HG03196 (cell line): ENCODE measurements at regions not wholly inside any gene's neighbourhood (a gene's known extent, or its start where the extent isn't known, plus 50 kb on each side); places are given as distances from the start of the nearest gene placed in this dataset.

Source experiments
- ATAC-seq: cut with Tn5 transposase; IDR thresholded peaks from one replicate; pipeline ENCODE4 v1.9.1; 2021; ENCODE audit not compliant: unreplicated experiment

DNA sequence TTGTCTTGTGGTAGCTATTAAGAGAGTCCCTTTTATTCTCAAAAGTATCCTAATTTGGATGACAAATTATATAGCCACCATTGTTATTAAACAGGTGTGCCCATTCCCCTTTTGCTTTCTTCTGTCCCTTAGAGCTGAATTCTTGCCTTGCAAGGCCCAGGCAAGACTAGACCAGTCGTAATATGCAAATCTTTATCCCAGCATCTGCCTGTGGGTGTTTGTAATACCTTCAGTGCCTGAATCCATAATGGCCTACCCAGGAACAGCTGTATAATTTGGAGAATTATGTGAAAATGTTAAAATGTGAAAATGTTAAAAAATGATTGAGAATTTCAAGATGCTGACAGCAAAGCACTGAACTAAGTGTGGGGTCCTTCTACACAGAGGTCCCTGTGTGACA is 403.0 kb upstream of the RBMS3 start:
- no peak for ATAC-seq

DNA sequence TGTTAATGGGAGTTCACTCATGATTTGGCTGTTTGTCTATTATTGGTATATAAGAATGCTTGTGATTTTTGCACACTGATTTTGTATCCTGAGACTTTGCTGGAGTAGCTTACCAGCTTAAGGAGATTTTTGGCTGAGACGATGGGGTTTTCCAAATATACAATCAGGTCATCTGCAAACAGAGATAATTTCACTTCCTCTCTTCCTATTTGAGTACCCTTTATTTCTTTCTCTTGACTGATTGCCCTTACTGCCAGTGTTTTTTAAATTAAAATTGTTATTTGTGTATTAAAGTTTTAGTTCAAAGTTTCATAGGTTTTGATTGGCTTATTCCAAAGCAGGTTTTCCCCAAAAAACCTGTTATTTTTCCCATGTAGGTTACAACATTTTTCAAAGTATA is 390.5 kb upstream of the RBMS3 start:
- no peak for ATAC-seq

DNA sequence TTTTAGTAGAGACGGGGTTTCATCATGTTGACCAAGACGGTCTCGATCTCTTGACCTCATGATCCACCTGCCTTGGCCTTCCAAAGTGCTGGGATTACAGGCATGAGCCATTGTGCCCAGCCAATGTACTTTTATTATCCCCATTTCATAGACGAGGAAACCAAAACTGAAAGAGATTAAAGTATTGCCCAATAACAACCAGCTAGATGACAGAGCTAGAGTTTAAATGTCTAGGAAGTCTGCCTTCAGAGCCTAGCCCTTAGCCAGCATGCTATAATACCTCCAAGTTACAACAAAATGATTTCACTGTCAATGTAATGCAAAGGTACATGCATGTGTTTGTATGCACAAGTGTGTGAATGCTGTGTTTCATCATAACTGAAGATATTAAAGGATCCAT is 389.4 kb upstream of the RBMS3 start:
- no peak for ATAC-seq

DNA sequence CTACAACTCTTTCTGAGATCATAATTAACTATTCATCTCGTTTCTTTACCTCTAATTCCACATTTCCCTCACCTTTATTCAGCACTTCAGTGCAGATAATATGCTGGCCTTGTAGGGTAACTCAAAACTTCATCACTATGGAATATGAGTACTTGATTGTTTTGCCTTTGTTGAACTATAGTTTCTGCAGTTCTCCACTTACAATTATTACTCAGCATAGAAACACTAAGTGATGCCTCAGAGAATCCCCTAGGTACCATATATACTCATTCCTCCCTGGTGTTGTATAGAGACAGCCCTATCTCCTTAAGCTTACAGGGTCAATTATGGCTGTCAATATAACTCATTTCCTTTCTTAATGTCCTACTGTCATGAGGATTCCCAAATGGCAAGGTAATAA is 380.6 kb upstream of the RBMS3 start:
- no peak for ATAC-seq

DNA sequence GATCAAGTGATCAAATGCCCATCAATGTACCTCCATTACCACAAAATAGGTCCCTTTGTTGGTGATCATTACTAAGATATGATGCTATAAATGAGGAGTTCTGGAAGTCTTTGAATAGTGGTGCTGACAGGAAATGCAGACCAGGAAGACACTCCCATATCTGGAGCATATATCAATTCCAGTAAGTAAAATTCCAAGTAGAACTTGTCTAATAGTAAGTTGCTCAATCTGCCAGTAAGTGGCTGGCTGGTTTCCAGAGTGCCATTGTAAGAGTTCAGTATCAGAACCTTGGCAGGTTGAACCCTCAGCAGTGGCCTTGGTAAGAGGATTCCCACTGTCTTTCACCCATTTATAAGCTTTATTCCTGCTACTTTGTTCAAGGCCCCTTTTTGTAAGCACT is 379.9 kb upstream of the RBMS3 start:
- no peak for ATAC-seq

DNA sequence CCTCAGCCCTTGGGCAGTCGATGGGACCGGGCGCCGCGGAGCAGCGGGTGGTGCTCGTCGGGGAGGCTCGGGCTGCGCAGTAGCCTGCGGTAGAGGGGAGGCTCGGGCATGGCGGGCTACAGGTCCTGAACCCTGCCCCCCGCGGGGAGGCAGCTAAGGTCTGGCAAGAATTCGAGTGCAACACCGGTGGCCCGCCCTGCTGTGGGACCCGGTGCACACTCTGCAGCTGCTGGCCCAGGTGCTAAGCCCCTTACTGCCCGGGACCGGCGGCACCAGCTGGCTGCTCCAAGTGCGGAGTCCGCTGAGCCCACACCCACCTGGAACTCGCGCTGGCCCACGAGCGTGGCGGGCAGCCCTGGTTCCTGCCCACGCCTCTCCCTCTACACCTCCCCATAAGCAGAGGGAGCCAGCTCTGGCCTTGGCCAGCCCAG is 377.7 kb upstream of the RBMS3 start:
- ATAC-seq, result no peak

DNA sequence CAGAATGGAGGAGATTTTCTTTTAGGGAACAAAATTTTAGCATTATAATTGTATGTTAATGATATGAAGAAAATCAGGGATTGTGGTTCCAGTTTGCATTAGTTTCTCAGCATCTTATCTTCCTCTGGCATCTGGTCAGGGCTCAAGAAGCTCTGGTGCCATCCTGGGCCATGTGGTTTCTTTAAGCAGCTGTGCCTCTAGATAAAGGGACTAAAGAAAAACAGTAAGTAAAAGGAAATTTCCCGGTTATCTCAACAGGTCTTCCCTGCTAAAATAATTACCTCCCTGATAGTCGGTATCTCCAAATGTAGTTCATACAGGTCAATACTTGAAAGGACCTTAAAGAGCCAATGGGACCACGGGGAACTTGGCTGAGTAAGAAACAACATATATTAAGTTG is 375.1 kb upstream of the RBMS3 start:
- ATAC-seq, result no peak

DNA sequence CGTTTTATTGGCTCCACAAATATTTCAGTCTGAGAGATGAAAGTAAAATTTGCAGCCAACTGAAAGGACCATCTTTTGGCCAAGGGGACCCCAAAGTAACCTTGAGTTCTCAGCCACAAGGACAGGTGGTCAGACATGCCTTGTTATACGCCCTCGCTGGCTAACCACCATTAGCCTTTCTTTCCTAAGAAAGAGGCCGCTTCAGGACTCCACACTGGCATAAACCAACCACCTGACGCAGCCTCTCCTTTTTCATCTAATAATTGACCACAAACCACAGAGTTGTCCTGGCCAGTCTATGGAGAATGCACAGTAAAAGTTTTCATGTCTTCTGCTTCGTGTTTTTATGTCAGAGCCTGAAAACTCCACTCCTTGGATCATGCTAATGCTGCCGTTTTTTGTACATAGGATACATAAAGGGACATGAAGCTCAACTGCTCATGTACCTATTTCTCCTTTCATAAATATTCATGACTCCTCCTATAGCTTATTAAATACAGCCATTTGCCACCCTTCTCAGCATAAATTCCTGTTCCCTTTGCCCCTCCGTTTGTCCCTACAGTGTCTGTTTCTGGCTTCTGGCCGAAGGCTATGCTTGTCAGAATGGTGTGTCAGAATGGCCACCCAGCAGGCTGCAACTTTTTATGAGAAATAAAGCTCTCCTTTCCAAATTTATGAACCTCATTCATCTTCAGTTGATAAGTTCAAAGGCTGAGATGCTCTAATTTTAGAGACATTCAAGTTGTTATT is 374.1 kb upstream of the RBMS3 start:
- ATAC-seq, result no peak

DNA sequence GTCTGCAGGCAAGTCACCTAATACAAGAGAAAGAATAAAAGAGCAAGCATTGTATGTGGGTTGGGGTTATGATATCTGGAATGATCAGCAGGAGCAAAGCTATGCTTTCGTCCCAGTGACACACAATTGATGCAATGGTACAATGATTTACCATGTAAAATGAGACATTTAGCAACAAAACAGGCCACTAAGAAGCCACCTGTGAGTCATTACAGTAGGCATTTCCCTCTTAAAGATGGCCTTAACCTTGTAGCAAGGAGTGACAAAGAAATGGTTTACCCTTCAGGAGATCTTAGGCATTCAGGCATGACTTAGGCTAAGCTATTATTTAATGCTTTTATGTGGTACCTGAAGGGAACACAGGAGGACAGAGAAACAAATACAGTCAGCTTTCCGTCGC is 373.3 kb upstream of the RBMS3 start:
- ATAC-seq, result no peak

DNA sequence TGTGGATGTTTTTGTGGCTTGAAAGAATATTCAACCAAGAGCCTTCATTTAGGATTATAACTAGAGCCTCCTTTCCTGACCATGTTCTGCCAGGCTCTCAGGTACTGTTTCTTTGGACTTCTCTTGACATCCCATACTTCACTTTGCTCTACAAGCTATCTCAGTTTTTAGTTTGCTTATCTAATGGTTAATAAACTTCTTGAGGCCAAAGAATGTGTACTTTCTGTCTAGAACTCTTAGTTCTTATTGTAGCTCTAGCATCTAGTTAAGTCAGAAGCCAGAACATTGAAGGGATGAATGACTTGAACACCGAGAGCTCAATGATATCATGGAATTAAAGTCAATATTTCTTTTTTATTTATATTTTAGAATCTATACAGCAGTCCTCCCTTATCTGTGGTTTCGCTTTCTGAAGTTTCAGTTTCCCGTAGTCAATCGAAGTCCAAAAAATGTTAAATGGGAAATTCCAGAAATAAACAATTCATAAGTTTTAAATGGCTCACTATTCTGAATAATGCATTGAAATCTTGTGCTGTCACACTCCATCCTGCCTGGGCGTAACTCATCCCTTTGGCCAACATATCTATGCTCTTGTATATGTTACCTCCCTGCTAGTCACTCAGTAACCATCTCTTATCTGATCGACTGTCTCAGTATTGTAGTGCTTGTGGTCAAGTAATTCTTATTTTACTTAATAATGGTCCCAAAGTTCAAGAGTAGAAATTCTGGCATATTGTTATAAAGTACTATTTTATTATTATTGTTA is 368.6 kb upstream of the RBMS3 start:
- ATAC-seq, result no peak

DNA sequence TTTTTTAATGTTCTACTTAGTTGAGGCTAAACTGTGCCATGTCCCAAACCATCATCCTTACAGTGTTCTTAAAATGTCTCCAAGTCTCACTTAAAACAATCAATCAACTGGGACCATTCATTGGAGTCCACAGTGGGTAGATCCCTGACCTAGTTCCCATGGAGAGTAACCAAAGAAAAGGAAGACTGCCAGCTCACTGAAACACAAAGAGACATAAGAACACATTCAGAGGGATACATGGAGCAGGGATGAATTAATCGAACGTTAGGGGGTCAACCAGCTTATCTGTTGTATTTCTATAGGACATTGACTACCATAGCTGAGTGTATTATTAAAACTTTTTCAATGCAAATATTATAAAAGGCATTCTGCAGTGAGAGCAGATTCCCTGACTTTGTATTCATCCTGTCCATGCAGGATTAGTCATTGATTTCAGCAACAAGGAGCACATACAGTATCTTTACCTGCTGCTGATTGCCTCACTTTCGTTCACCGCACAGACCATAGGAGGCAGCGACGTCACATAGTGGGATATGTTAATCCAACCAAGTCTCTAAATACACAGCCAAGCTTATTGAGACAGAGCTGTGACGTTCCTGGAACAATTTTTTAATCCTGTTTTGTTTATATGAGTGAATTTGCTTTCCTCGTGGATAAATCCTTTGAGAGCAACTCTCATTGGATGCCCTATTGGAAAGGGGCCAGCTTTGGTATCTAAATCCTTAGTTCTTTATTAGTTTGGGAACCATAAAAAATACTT is 364.9 kb upstream of the RBMS3 start:
- ATAC-seq, result no peak

DNA sequence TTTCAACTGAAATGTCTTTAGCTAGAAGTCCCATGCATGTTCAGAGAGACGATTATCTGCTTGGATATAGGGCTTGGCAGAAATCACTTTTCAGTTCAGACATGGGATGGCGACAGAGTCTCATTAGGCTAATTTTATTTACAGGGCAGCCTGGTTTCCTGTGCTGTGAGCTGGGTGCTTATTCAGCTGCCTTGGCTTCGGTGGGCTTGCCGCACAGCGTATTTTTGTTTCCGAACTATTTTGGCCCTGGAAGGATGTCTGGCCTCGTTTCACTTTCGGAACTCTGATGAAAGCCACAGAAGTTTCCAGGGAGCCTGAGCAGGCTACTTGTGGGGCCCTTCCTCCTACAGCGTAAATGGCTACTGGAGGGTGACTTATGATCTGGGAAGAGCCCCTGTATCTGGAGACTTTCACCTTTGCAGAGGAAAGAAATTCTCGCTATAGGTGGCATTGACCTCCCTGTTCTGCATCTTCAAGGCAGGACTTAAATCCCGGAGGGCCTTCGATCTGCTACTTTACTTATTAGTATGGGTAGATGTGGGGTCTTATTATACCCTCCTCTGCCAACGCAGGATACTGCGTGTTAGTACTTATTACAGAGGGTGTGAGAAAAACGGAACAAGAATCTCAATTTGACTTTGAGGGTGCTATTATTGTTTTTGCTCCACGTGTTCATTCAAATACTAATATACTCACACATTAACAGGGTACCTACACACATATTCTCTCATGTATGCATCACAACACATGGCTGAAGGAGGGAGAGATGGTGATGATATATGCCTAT is 364.0 kb upstream of the RBMS3 start:
- peak; percentile 91 for ATAC-seq

DNA sequence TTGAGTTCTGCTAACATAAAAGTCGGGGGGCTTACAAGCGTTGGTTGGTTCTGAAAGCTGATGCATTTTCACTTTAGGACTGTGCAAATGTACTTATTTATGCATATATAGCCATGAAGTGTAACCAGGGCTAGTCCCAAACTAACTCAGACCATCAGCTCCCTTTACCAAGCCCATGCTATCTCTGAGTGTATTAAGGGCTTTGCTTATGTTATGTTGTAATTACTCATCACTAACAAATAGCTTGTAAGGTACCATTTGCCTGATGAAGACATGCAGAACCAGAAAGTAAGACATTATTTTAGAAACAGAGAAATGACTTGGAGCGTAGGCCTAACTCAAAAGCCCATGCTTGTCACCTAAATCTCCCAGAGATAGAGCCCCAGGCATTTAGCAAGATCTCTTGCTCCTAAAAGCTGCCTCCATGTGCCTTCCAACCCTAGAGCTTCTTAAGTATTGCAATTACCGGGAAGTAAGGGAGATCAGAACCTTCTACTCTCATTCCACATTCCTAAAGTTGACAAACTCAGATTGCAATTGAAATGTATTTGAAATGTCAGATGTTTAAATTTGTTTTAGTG is 362.9 kb upstream of the RBMS3 start:
- no peak for ATAC-seq

DNA sequence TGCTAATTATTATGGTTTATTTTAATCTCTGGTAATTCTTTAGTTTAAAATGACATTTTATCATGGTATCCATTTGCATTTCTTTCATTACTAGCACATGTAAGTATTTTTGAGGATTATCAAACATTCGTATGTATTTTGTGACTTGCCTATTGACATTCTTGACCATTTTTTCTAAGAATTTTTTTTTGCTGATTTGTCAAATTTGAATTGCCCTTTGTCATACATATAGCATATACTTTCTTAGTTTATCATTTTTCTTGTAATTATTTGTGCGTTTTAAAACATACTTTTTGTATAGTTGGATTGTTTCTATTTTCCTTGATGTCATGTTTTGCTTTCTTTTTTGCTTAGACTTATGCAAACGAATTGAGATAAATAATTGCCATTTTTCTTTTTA is 358.5 kb upstream of the RBMS3 start:
- no peak for ATAC-seq

DNA sequence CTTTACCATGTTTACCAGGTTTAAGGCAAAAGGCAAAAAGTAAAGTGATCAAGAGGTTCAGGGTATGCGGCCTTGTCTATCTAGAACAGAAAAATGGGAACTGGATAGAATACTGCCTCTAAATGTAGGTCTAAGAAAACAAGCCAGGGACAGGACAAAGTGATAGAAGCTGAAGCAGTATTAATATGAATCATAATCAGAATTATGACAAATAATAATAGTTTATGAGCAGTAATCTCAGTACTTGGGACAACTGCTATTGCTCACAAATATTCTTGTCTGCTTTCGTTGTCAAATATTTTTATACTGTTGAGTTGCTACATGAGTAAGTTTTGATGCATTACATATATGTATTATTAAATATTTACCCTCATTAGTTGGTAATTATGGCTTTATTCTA is 356.9 kb upstream of the RBMS3 start:
- no peak for ATAC-seq

DNA sequence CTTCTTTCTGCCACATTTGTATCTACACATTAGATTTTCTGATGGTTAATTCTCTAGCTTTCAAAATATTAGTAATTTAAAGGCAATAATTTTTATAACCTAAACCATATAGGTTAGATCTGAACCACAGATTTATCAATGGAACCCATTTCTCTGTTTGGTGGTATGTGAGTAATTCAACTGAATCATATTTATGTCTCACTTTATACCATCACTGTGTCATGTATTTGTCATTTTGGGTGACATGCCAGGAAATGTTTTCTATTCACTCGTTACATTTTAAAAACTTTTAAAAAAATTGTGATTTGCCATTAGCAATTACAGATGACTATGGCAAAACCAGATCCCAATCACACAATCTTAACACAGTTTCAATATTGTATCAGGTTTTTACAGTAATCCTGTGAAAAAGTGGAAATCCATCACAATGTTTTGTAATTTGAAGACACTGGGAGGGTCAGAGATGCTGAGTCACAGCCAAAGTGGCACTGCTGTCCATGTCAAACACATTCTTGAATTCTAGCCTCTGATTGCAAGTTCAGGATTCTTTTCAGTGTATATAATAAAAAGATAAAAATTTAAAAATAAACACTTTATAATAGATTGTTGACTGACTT is 356.0 kb upstream of the RBMS3 start:
- no peak for ATAC-seq

DNA sequence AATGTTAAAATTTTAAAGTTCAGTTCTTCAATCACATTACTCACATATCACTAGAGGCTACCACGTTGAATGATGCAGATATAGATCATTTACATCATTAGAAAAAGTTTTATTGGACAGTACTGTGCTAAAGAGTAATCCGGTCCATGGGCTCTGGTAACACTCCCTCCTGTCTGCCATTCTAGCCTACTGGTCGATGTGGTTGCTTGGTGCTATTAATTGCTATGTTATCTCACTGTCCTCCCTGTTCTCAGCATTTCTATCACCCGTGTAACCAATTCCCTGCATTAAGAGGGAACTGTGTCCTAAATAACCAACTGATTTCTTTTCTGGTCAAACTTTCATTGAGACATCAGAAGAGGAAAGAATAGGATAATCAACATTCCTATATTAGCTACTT is 347.5 kb upstream of the RBMS3 start:
- no peak for ATAC-seq

DNA sequence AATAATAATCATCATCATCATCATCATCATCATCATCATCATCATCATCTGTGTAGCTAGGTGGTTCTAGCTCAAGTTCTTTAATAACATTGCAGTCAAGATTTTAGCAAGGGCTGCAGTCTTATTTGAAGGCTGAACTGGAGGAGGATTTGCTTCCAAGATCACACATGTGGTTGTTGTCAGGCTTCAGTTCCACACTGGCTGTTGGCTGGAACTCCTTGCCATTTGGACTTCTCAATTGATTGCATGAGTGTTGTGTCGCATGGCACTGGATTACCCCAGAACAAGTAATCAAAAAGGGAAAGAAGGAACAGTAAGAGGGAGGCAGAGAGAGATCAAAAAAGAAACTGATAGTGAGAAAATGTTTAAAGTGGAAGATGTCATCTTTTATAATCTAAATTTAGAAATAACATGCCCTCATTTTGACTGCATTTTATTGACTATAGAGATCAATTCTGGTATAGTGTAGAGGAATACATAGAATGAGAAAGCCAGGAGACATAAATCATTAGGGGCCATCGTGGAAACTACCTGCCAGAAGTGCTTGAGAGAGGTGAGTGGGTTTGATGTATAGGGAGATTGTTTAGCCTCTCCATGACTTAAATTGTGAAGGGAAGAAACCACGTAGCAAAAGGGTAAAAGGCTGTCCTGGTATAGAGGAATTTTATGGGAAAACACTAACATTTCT is 346.6 kb upstream of the RBMS3 start:
- ATAC-seq, result no peak

DNA sequence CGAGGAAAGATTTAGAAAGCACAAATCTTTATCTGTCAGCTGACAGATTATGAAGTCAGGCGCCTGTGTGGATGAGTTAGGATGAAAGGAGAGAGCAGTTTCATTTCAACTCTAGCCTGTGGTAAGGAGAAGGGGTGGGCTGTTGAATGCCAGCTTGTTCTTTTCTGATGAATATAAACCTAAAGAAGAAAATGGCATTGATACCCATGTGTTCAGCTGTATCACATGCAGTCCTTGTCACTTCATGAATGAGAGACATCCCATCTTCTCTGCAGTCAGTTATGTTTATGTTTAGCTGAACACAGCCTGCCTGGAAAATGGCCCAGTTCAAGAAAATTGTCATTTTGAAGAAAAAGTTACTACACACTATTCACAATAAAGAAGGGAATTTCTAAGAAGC is 345.7 kb upstream of the RBMS3 start:
- no peak for ATAC-seq

DNA sequence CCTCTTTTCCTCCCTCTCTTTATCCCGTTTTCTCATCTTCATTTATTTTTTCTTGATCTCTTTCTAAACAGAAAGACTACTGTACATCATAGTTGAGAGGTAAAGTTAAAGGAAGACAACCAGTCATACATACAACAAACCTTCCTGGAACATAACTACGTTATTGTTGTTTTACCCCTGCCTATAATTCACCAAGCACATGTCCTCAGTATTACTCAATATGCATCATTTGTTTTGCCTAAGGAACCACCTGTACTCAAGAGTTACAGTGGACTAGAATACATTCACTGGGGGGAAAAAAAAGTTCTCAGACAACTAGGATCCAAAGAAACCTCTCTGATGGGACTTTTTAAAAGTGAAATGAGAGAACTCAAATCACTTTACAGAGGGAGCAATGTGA is 344.7 kb upstream of the RBMS3 start:
- ATAC-seq, result no peak
